HCT116 (cell line): ENCODE measurements at regions not wholly inside any gene's neighbourhood (a gene's known extent, or its start where the extent isn't known, plus 50 kb on each side); places are given as distances from the start of the nearest gene placed in this dataset.

Source experiments
- ATAC-seq: fragments of 200-7000 bp; cut with Tn5 transposase; 2 replicates; pipeline ENCODE4 v1.9.1; 2020; ENCODE audit warnings: mild to moderate bottlenecking, moderate library complexity
- BruUV-seq: library from RNA; stranded (reverse); fragments of 400-500 nt; replicated peaks from 2 replicates; lab custom pipeline; 2021; lab: Mats Ljungman, UMichigan
- CTCF ChIA-PET: fragments of 300-600 bp; sonication (Branson Sonifier 250); formaldehyde crosslinking; loops from one replicate; lab custom pipeline; 2021; ENCODE audit warnings: antibody characterized with exemption; lab: Charles Lee
- POLR2A ChIA-PET: fragments of 300-600, 350-600 bp; sonication (Branson Sonifier 250); formaldehyde crosslinking; loops from one replicate; lab custom pipeline; 2021; ENCODE audit warnings: antibody characterized with exemption; lab: Charles Lee
- RAD21 ChIA-PET, 2 experiments: fragments of 300-600 bp; sonication (Branson Sonifier 250); formaldehyde crosslinking; loops; one replicate each; lab custom pipeline; 2023; ENCODE audit warnings: low total read pairs in 2 of 2; ENCODE audit not compliant: uncharacterized antibody in 2 of 2, unreplicated experiment in 2 of 2, low non-redundant PET in 1 of 2; lab: Charles Lee
- DNase-seq: peaks from one replicate; pipeline ENCODE4 v3.0.0-alpha.2; 2010; ENCODE audit warnings: low read depth, low spot score
- H2AFZ ChIP-seq: fragments of 200-600 bp; shearing (Covaris generic), sonication (generic); 2 replicates; pipeline ENCODE4 v1.6.1; 2017; ENCODE audit warnings: low read depth, mixed run types, mixed read lengths, antibody characterized with exemption, low read length; ENCODE audit not compliant: poor library complexity, severe bottlenecking
- H3K27ac ChIP-seq: 2 replicates; pipeline ENCODE4 v1.5.1; 2012; ENCODE audit warnings: low read depth, low read length
- H3K27me3 ChIP-seq: fragments of 200-600 bp; sonication (generic); 2 replicates; pipeline ENCODE4 v1.6.1; 2016; ENCODE audit warnings: mixed run types, low read length, mixed read lengths; ENCODE audit not compliant: insufficient read depth
- H3K36me3 ChIP-seq, 2 experiments: fragments of 200-500 bp in 1 of 2; fragments of 200-600 bp in 1 of 2; sonication (Bioruptor generic) in 1 of 2; sonication (generic) in 1 of 2; 2 replicates each; pipeline versions ENCODE4 v1.5.1 to v1.6.1; 2014 to 2016; ENCODE audit warnings: low read length in 2 of 2, inconsistent platforms in 1 of 2, mixed read lengths in 1 of 2, mixed run types in 1 of 2; ENCODE audit not compliant: insufficient read depth in 2 of 2, control insufficient read depth in 1 of 2
- H3K4me1 ChIP-seq, 2 experiments: fragments of 200-600 bp in 1 of 2; sonication (generic) in 1 of 2; 2 replicates each; pipeline versions ENCODE4 v1.5.1 to v1.6.1; 2012 to 2017; ENCODE audit warnings: low read length in 2 of 2, inconsistent platforms in 1 of 2, mild to moderate bottlenecking in 1 of 2, mixed read lengths in 1 of 2, mixed run types in 1 of 2, moderate library complexity in 1 of 2; ENCODE audit not compliant: insufficient read depth in 2 of 2, control insufficient read depth in 1 of 2
- H3K4me2 ChIP-seq: fragments of 200-600 bp; sonication (generic); 2 replicates; pipeline ENCODE4 v1.6.1; 2017; ENCODE audit warnings: mixed run types, low read length, mixed read lengths
- H3K4me3 ChIP-seq, 2 experiments: fragments of 200-600 bp in 1 of 2; sonication (generic) in 1 of 2; replicated peaks in 1 of 2; 2 replicates each; pipeline ENCODE4 v1.5.1; 2011 to 2016; ENCODE audit warnings: low read length in 2 of 2, control low read depth in 1 of 2, low read depth in 1 of 2, mild to moderate bottlenecking in 1 of 2, mixed read lengths in 1 of 2, mixed run types in 1 of 2
- H3K79me2 ChIP-seq: fragments of 200-600 bp; sonication (generic); 2 replicates; pipeline ENCODE4 v1.6.1; 2017; ENCODE audit warnings: mild to moderate bottlenecking, mixed run types, low read length, moderate library complexity, mixed read lengths; ENCODE audit not compliant: insufficient read depth
- H3K9ac ChIP-seq: fragments of 200-600 bp; sonication (generic); 2 replicates; pipeline ENCODE4 v1.6.1; 2016; ENCODE audit warnings: low read length, mixed read lengths
- H3K9me2 ChIP-seq: fragments of 200-600 bp; sonication (generic), shearing (Covaris generic); 2 replicates; pipeline ENCODE4 v1.6.1; 2017; ENCODE audit warnings: mixed run types, mild to moderate bottlenecking, moderate library complexity; ENCODE audit not compliant: insufficient read depth
- H3K9me3 ChIP-seq, 2 experiments: fragments of 200-500 bp in 1 of 2; fragments of 200-600 bp in 1 of 2; sonication (Bioruptor generic) in 1 of 2; sonication (generic) in 1 of 2; 2 replicates each; pipeline ENCODE4 v1.6.1; 2014 to 2017; ENCODE audit warnings: low read length in 2 of 2, mixed read lengths in 2 of 2, inconsistent platforms in 1 of 2, low read depth in 1 of 2, mild to moderate bottlenecking in 1 of 2, mixed run types in 1 of 2, moderate library complexity in 1 of 2; ENCODE audit not compliant: control insufficient read depth in 1 of 2, insufficient read depth in 1 of 2
- H4K20me1 ChIP-seq: fragments of 200-600 bp; sonication (generic), shearing (Covaris generic); 2 replicates; pipeline ENCODE4 v1.6.1; 2017; ENCODE audit warnings: mixed run types, mild to moderate bottlenecking, moderate library complexity; ENCODE audit not compliant: insufficient read depth
- ATF3 ChIP-seq: IDR thresholded peaks from 2 replicates; pipeline ENCODE4 v1.6.1; 2012
- CBX3 ChIP-seq: IDR thresholded peaks from 2 replicates; pipeline ENCODE4 v1.6.1; 2012; ENCODE audit warnings: low read depth
- CEBPB ChIP-seq: IDR thresholded peaks from 2 replicates; pipeline ENCODE4 v1.6.1; 2012; ENCODE audit warnings: low read depth
- EGR1 ChIP-seq: IDR thresholded peaks from 2 replicates; pipeline ENCODE4 v1.6.1; 2012; ENCODE audit warnings: low read depth
- EZH2 ChIP-seq: fragments of 200-600 bp; sonication (generic); IDR thresholded peaks from 2 replicates; pipeline ENCODE4 v1.6.1; 2017; ENCODE audit warnings: antibody characterized with exemption, mixed run types
- EZH2phosphoT487 ChIP-seq: fragments of 200-600 bp; IDR thresholded peaks from 2 replicates; pipeline ENCODE4 v1.6.1; 2018; ENCODE audit warnings: antibody characterized with exemption, borderline replicate concordance
- FOSL1 ChIP-seq: IDR thresholded peaks from 2 replicates; pipeline ENCODE4 v1.6.1; 2012; ENCODE audit warnings: low read depth
- JUND ChIP-seq: IDR thresholded peaks from 2 replicates; pipeline ENCODE4 v1.6.1; 2012
- MAX ChIP-seq: IDR thresholded peaks from 2 replicates; pipeline ENCODE4 v1.6.1; 2012
- POLR2A ChIP-seq: IDR thresholded peaks from 2 replicates; pipeline ENCODE4 v1.7.0; 2011; ENCODE audit warnings: borderline replicate concordance; ENCODE audit not compliant: insufficient read depth, insufficient read length; ENCODE audit errors: extremely low read depth
- POLR2AphosphoS5 ChIP-seq: IDR thresholded peaks from 2 replicates; pipeline ENCODE4 v1.6.1; 2011; ENCODE audit warnings: mild to moderate bottlenecking, low read depth, low read length, moderate library complexity
- RAD21 ChIP-seq: IDR thresholded peaks from 2 replicates; pipeline ENCODE4 v1.6.1; 2012; ENCODE audit warnings: low read depth, mild to moderate bottlenecking
- SIN3A ChIP-seq: IDR thresholded peaks from 2 replicates; pipeline ENCODE4 v1.6.1; 2012; ENCODE audit warnings: low read depth
- SP1 ChIP-seq: IDR thresholded peaks from 2 replicates; pipeline ENCODE4 v1.6.1; 2012; ENCODE audit warnings: low read depth
- SRF ChIP-seq: IDR thresholded peaks from 2 replicates; pipeline ENCODE4 v1.6.1; 2012; ENCODE audit warnings: low read depth
- TCF7L2 ChIP-seq: IDR thresholded peaks from 2 replicates; pipeline ENCODE4 v1.7.0; 2011; ENCODE audit warnings: borderline replicate concordance, inconsistent platforms; ENCODE audit not compliant: insufficient read depth, insufficient read length; ENCODE audit errors: extremely low read depth
- YY1 ChIP-seq: IDR thresholded peaks from 2 replicates; pipeline ENCODE4 v1.6.1; 2011; ENCODE audit warnings: low read length, low read depth, moderate library complexity, mild to moderate bottlenecking; ENCODE audit not compliant: insufficient replicate concordance; ENCODE audit errors: extremely low read depth
- ZNF274 ChIP-seq: fragments of 200-500 bp; sonication (Bioruptor generic); IDR thresholded peaks from 2 replicates; pipeline ENCODE4 v1.6.1; 2014; ENCODE audit warnings: mild to moderate bottlenecking, low read depth, low read length, inconsistent platforms
- intact Hi-C: fragments of 100-400 bp; cut with micrococcal nuclease; formaldehyde crosslinking; loops from 2 replicates; pipeline ENCODE4 v1.10.0; 2022
- TF ChIP-seq, protein P1 (sequence below): IDR thresholded peaks from 2 replicates; pipeline ENCODE4 v1.6.1; 2011; ENCODE audit warnings: mild to moderate bottlenecking, low read length, moderate library complexity; ENCODE audit not compliant: insufficient replicate concordance; ENCODE audit errors: extremely low read depth

DNA sequence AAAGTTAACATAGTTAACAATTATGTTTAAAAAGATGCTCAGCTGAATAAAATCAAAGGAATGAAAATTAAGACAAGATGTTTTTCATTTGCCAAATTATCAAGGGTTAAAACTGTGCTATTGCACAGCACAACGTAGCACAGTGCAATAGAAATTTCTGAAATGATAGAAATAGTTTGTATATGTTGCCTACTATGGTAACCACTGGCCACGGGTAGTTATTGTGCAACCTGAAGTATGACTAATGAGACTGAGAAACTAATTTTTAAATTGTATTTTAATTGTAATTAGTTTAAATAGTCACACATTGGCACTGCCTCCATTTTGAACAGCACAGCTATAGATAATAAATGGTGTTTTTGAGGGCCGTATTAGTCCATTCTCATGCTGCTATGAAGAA is 343.1 kb upstream of the FAM241A start:
- H3K4me2 ChIP-seq, result no peak overlapping the region
- no peaks in the 10 kb centered on the region for H3K9me2 ChIP-seq
- no TSS peak for BruUV-seq
- no peaks in the 10 kb centered on the region for H4K20me1 ChIP-seq
- RAD21 ChIA-PET, result no interaction called here
- no peaks in the 10 kb centered on the region for H3K9me3 ChIP-seq
- no peak overlapping the region for H3K27ac ChIP-seq
- no peak overlapping the region for H3K4me3 ChIP-seq
- TF ChIP-seq YY1 (no peak), EZH2phosphoT487 (no peak), ATF3 (no peak), ZNF274 (no peak), FOSL1 (no peak), SIN3A (no peak), EGR1 (no peak), SP1 (no peak), SRF (no peak), TCF7L2 (no peak), MAX (no peak), POLR2A (no peak), JUND (no peak), RAD21 (no peak), POLR2AphosphoS5 (no peak), EZH2 (no peak), CEBPB (no peak), CBX3 (no peak)
- TF ChIP-seq, protein P1, sequence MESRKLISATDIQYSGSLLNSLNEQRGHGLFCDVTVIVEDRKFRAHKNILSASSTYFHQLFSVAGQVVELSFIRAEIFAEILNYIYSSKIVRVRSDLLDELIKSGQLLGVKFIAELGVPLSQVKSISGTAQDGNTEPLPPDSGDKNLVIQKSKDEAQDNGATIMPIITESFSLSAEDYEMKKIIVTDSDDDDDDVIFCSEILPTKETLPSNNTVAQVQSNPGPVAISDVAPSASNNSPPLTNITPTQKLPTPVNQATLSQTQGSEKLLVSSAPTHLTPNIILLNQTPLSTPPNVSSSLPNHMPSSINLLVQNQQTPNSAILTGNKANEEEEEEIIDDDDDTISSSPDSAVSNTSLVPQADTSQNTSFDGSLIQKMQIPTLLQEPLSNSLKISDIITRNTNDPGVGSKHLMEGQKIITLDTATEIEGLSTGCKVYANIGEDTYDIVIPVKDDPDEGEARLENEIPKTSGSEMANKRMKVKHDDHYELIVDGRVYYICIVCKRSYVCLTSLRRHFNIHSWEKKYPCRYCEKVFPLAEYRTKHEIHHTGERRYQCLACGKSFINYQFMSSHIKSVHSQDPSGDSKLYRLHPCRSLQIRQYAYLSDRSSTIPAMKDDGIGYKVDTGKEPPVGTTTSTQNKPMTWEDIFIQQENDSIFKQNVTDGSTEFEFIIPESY, result no peak
- TF ChIP-seq, all 23 proteins: peak for 0
- POLR2A ChIA-PET, result no interaction called here
- no peaks in the 10 kb centered on the region for H3K79me2 ChIP-seq
- H3K36me3 ChIP-seq, result no peaks in the 10 kb centered on the region
- CTCF ChIA-PET, result no interaction called here
- H3K4me1 ChIP-seq, result peaks cover 0 to 3% of the 10 kb centered on the region in 2 experiments; a peak in 2 of 4 replicates
- intact Hi-C loops, result no loop called here
- DNase-seq (no peak), ATAC-seq (no peak)
- no peaks in the 10 kb centered on the region for H3K27me3 ChIP-seq
- no peak overlapping the region for H3K9ac ChIP-seq
- H2AFZ ChIP-seq, result no peak overlapping the region
